ENCODE measurements at regions not wholly inside any gene's neighbourhood (a gene's known extent, or its start where the extent isn't known, plus 50 kb on each side); places are given as distances from the start of the nearest gene placed in this dataset.

DNA sequence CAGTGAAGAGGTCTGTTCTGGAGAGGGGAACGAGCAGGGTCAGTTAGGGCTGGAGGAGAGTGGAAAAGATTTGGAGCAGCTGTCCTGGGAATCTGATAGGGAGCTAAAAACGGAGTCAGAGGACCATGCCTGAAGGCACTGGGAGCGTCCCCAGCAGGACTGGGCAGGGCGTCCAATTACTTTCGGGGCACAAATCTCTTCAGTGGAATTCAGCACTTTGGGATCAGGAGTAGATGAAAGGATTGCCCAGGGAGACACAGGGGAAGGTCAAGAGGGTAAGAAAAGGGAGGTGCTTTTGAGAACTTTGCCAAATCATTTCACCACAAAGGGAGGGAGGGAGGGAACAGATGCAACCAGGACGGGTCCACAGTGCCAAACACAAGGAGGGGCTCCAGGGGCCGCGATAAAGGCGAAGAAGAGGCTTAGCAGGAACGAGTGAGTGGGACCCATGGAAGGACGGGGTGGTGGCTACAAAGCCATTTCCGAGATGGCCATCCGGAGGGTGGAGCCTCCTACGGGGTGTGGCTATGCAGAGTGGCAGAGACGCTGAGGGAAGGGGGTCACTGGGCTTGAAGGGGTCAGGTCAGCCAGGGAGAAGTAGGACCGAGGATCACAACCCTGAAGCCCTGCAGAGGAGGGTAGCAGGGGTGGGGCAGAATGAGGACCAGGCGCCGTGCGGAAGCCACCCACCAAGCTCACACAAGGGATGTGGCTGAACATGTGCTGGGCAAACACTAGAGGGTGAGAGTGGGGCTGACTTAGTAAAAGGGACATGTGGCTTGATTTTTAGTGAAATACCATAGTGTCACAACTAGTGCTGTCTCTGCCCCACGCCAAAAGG is 180.0 kb upstream of the RREB1 start:
- Histone ChIP-seq H4K5ac (ENCODE audit: insufficient read length, low read depth, low read length) (no peak overlapping the region), H3K79me1 (ENCODE audit: insufficient read depth, low read depth, low read length, poor library complexity, severe bottlenecking) (no peaks in the 10 kb centered on the region), H2AFZ (ENCODE audit: low read length) (no peak overlapping the region), H2AK5ac (ENCODE audit: insufficient read length, low read length) (no peak overlapping the region), H2BK5ac (ENCODE audit: insufficient read length, low read length) (no peak overlapping the region), H3K9me3 (ENCODE audit: control insufficient read depth, low read depth, low read length) (no peaks in the 10 kb centered on the region), H3K23ac (ENCODE audit: insufficient read length, low read depth, low read length) (no peak overlapping the region), H2BK20ac (ENCODE audit: low read depth, low read length, poor library complexity, severe bottlenecking) (no peak overlapping the region), H3K27ac (ENCODE audit: insufficient read length, low read depth, low read length) (no peak overlapping the region), H3K4ac (ENCODE audit: low read depth, low read length) (no peak overlapping the region), H3K4me1 (ENCODE audit: insufficient read depth, low read length) (no peaks in the 10 kb centered on the region), H3K9ac (ENCODE audit: extremely low read depth, insufficient read length, low read length) (no peak overlapping the region), H2BK12ac (ENCODE audit: insufficient read length, low read depth, low read length) (no peak overlapping the region), H3T11ph (ENCODE audit: low read length) (no peak overlapping the region), H3K27me3 (ENCODE audit: insufficient read depth, low read length) (no peaks in the 10 kb centered on the region), H4K91ac (ENCODE audit: insufficient read length, low read depth, low read length) (no peak overlapping the region), H3K18ac (ENCODE audit: insufficient read length, low read depth, low read length) (no peak overlapping the region), H3K4me2 (ENCODE audit: insufficient read depth, insufficient read length, low read length) (no peak overlapping the region), H3K56ac (ENCODE audit: insufficient read length, low read depth, low read length) (no peak overlapping the region), H2BK120ac (ENCODE audit: low read depth, low read length, poor library complexity, severe bottlenecking) (no peak overlapping the region), H2BK15ac (ENCODE audit: low read depth, low read length) (no peak overlapping the region), H3K79me2 (ENCODE audit: insufficient read depth, low read length) (no peaks in the 10 kb centered on the region), H3K23me2 (ENCODE audit: insufficient read length, low read depth, low read length, poor library complexity, severe bottlenecking) (no peaks in the 10 kb centered on the region), H3K14ac (ENCODE audit: insufficient read depth, low read length) (no peak overlapping the region), H4K8ac (replicated peaks; ENCODE audit: insufficient read length, low read depth, low read length) (no peak overlapping the region), H4K20me1 (ENCODE audit: control insufficient read depth, insufficient read depth, insufficient read length) (no peaks in the 10 kb centered on the region)
- Mint-ChIP-seq H3K36me3 (ENCODE audit: insufficient read depth in 1 of 3, low read depth in 3 of 3) (no peaks in the 10 kb centered on the region), H3K4me3 (no peak overlapping the region), H3K4me1 (peaks cover 6 to 15% of the 10 kb centered on the region in 2 experiments; a peak in 3 of 4 replicates), H3K27ac (no peak overlapping the region; a peak in 1 of 7 replicates), H3K27me3 (ENCODE audit: low read depth) (peaks cover 5% of the 10 kb centered on the region; the same call in 1 of the 2 replicates), H3K9me3 (no peaks in the 10 kb centered on the region; a peak in 2 of 5 replicates)
- DNase-seq: peak; percentile 65
- TF ChIP-seq, protein P1, sequence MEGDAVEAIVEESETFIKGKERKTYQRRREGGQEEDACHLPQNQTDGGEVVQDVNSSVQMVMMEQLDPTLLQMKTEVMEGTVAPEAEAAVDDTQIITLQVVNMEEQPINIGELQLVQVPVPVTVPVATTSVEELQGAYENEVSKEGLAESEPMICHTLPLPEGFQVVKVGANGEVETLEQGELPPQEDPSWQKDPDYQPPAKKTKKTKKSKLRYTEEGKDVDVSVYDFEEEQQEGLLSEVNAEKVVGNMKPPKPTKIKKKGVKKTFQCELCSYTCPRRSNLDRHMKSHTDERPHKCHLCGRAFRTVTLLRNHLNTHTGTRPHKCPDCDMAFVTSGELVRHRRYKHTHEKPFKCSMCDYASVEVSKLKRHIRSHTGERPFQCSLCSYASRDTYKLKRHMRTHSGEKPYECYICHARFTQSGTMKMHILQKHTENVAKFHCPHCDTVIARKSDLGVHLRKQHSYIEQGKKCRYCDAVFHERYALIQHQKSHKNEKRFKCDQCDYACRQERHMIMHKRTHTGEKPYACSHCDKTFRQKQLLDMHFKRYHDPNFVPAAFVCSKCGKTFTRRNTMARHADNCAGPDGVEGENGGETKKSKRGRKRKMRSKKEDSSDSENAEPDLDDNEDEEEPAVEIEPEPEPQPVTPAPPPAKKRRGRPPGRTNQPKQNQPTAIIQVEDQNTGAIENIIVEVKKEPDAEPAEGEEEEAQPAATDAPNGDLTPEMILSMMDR (conservative IDR thresholded peaks at IDR 0.05): no peak
- no CpG with 5 or more reads among the region's 20 CpGs for WGBS (ENCODE audit: extremely low coverage, insufficient read length, low lambda C conversion rate)
